Gastrocnemius medialis (tissue), 4 donors: ENCODE measurements at regions not wholly inside any gene's neighbourhood (a gene's known extent, or its start where the extent isn't known, plus 50 kb on each side); places are given as distances from the start of the nearest gene placed in this dataset.

Experiments
- ATAC-seq, 2 donors: fragments of 150-250 bp; one replicate each; pipeline ENCODE4 v1.9.1; 2016
- DNase-seq, 2 donors: peaks; one replicate each; pipeline ENCODE4 v3.0.0-alpha.2; 2019
- H3K27ac ChIP-seq, 4 donors: fragments of 200-600 bp; sonication (generic); 1 replicate in 1 of 4; 2 replicates in 3 of 4; pipeline ENCODE4 v1.5.1; 2016 to 2018; ENCODE audit warnings: mild to moderate bottlenecking in 2 of 4, moderate library complexity in 1 of 4
- H3K27me3 ChIP-seq, 3 donors: fragments of 200-600 bp; sonication (generic) in 2 of 3; 1 replicate in 1 of 3; 2 replicates in 2 of 3; pipeline versions ENCODE4 v1.5.1 to v1.6.0; 2016 to 2019; ENCODE audit warnings: mild to moderate bottlenecking in 1 of 3, moderate library complexity in 1 of 3
- H3K36me3 ChIP-seq, 2 donors: fragments of 200-600 bp; sonication (generic) in 1 of 2; one replicate each; pipeline ENCODE4 v1.5.1; 2017 to 2018
- H3K4me1 ChIP-seq, 2 donors: fragments of 200-600 bp; sonication (generic) in 1 of 2; one replicate each; pipeline ENCODE4 v1.5.1; 2016 to 2017; ENCODE audit warnings: mild to moderate bottlenecking in 2 of 2
- H3K4me3 ChIP-seq, 4 donors: fragments of 200-600 bp; sonication (generic) in 3 of 4; 1 replicate in 1 of 4; 2 replicates in 3 of 4; pipeline ENCODE4 v1.5.1; 2016 to 2019; ENCODE audit warnings: mild to moderate bottlenecking in 2 of 4
- H3K9me3 ChIP-seq, 3 donors: fragments of 200-600 bp; sonication (generic) in 2 of 3; 1 replicate in 1 of 3; 2 replicates in 2 of 3; pipeline ENCODE4 v1.5.1; 2016 to 2019
- CTCF ChIP-seq, 5 experiments: fragments of 450-650 bp in 3 of 5; fragments of 200-600 bp in 2 of 5; sonication (generic) in 2 of 5; IDR thresholded peaks in 4 of 5; conservative IDR thresholded peaks in 1 of 5; 1 replicate in 4 of 5; 2 replicates in 1 of 5; pipeline ENCODE4 v1.5.1; 2016 to 2019; ENCODE audit warnings: antibody characterized with exemption in 5 of 5, mild to moderate bottlenecking in 3 of 5, moderate library complexity in 3 of 5
- POLR2A ChIP-seq, 2 donors: fragments of 450-650 bp; IDR thresholded peaks; one replicate each; pipeline ENCODE4 v1.6.1; 2017; ENCODE audit warnings: antibody characterized with exemption in 2 of 2, mild to moderate bottlenecking in 2 of 2, moderate library complexity in 2 of 2
- in situ Hi-C, 4 donors: fragments of 200-750 bp; cut with MboI; loops; one replicate each; pipeline versions ENCODE4 v1.15.0 to v1.8.0; 2017; ENCODE audit warnings: low sequenced_read_pairs in 4 of 4
- intact Hi-C: fragments of 100-400 bp; cut with DNase I; formaldehyde crosslinking; loops from one replicate; pipeline ENCODE4 v1.15.1; 2023; ENCODE audit warnings: low total_unique reads

- Histone ChIP-seq H3K27me3 (peaks cover 0 to 2% (median 0%) of the 10 kb centered on the region in 3 donors), H3K27ac (no peak overlapping the region), H3K4me3 (no peak overlapping the region), H3K36me3 (no peaks in the 10 kb centered on the region), H3K9me3 (no peaks in the 10 kb centered on the region), H3K4me1 (no peaks in the 10 kb centered on the region)
- intact Hi-C loops = no loop called here
- ATAC-seq (no peak), DNase-seq (no peak)
- TF ChIP-seq POLR2A (IDR thresholded peaks at IDR 0.05) = no peak
- TF ChIP-seq CTCF (IDR thresholded peaks at IDR 0.05 in 4 of 5, conservative IDR thresholded peaks at IDR 0.05 in 1 of 5) = no peak
- in situ Hi-C loops = no loop called here
Measured at GRCh38 chr10:104574838-104575237, 66.3 kb upstream of the SORCS3 start.

- intact Hi-C loops = no loop called here
- TF ChIP-seq POLR2A (IDR thresholded peaks at IDR 0.05) = no peak
- Histone ChIP-seq H3K27ac (no peak overlapping the region), H3K4me3 (no peak overlapping the region), H3K36me3 (no peaks in the 10 kb centered on the region), H3K27me3 (peaks cover 0 to 7% (median 0%) of the 10 kb centered on the region in 3 donors), H3K9me3 (no peaks in the 10 kb centered on the region), H3K4me1 (no peaks in the 10 kb centered on the region)
- DNase-seq = no peak
- ATAC-seq = no peak
- in situ Hi-C loops = no loop called here
Measured at GRCh38 chr10:104576611-104577010, 64.5 kb upstream of the SORCS3 start.

GRCh38 chr10:104577163-104577562 is 63.9 kb upstream of the SORCS3 start:
- in situ Hi-C loops = no loop called here
- H3K27ac ChIP-seq = no peak overlapping the region
- H3K27me3 ChIP-seq = peaks cover 0 to 7% (median 0%) of the 10 kb centered on the region in 3 donors
- intact Hi-C loops = no loop called here
- H3K36me3 ChIP-seq = no peaks in the 10 kb centered on the region
- H3K4me1 ChIP-seq = no peaks in the 10 kb centered on the region
- DNase-seq (no peak), ATAC-seq (no peak)
- no peak overlapping the region for H3K4me3 ChIP-seq
- TF ChIP-seq POLR2A (IDR thresholded peaks at IDR 0.05) (no peak), CTCF (IDR thresholded peaks at IDR 0.05 in 4 of 5, conservative IDR thresholded peaks at IDR 0.05 in 1 of 5) (no peak)
- no peaks in the 10 kb centered on the region for H3K9me3 ChIP-seq

GRCh38 chr10:104577861-104578521 is 63.1 kb upstream of the SORCS3 start:
- H3K27me3 ChIP-seq = peaks cover 0 to 9% (median 0%) of the 10 kb centered on the region in 3 donors
- no peaks in the 10 kb centered on the region for H3K4me1 ChIP-seq
- TF ChIP-seq POLR2A (IDR thresholded peaks at IDR 0.05) = no peak
- TF ChIP-seq CTCF (IDR thresholded peaks at IDR 0.05 in 4 of 5, conservative IDR thresholded peaks at IDR 0.05 in 1 of 5) = no peak
- in situ Hi-C loops = no loop called here
- intact Hi-C loops = no loop called here
- DNase-seq = no peak
- no peaks in the 10 kb centered on the region for H3K36me3 ChIP-seq
- H3K4me3 ChIP-seq = no peak overlapping the region
- no peak for ATAC-seq
- no peak overlapping the region for H3K27ac ChIP-seq
- H3K9me3 ChIP-seq = no peaks in the 10 kb centered on the region

GRCh38 chr10:104578671-104579070 is 62.4 kb upstream of the SORCS3 start:
- no peak for ATAC-seq
- Histone ChIP-seq H3K27ac (no peak overlapping the region), H3K9me3 (no peaks in the 10 kb centered on the region), H3K27me3 (peaks cover 0 to 9% (median 0%) of the 10 kb centered on the region in 3 donors), H3K4me1 (no peaks in the 10 kb centered on the region), H3K4me3 (no peak overlapping the region), H3K36me3 (no peaks in the 10 kb centered on the region)
- no peak for DNase-seq
- intact Hi-C loops = no loop called here
- TF ChIP-seq POLR2A (IDR thresholded peaks at IDR 0.05) (no peak), CTCF (IDR thresholded peaks at IDR 0.05 in 4 of 5, conservative IDR thresholded peaks at IDR 0.05 in 1 of 5) (no peak)
- in situ Hi-C loops = no loop called here
